Endothelial cell of umbilical vein (primary cell): ENCODE measurements at regions not wholly inside any gene's neighbourhood (a gene's known extent, or its start where the extent isn't known, plus 50 kb on each side); places are given as distances from the start of the nearest gene placed in this dataset.

Experiments
- BruUV-seq: library from RNA; stranded (reverse); fragments of 400-500 nt; replicated peaks from 2 replicates; lab custom pipeline; 2021; lab: Mats Ljungman, UMichigan
- CTCF ChIA-PET: fragments of 300-600, 350-600 bp; sonication (Branson Sonifier 250); formaldehyde crosslinking; loops from one replicate; lab custom pipeline; 2021; ENCODE audit warnings: antibody characterized with exemption, inconsistent platforms; lab: Charles Lee
- POLR2A ChIA-PET: fragments of 300-600, 350-600 bp; sonication (Branson Sonifier 250); formaldehyde crosslinking; loops from one replicate; lab custom pipeline; 2021; ENCODE audit warnings: antibody characterized with exemption, inconsistent platforms; lab: Charles Lee
- DNase-seq: peaks from one replicate; pipeline ENCODE4 v3.0.0-alpha.2; 2011; ENCODE audit warnings: low read depth, low spot score
- FAIRE-seq: peaks from 2 replicates; lab custom pipeline; 2011; peaks lifted over from hg19 to GRCh38; lab: Jason Lieb, UNC
- H2AFZ ChIP-seq: 2 replicates; pipeline ENCODE4 v1.6.0; 2012; ENCODE audit warnings: low read depth, low read length, control low read depth, inconsistent platforms
- H3K27ac ChIP-seq: 2 replicates; pipeline ENCODE4 v1.5.1; 2011; ENCODE audit warnings: low read depth, mild to moderate bottlenecking, control low read depth, low read length, moderate library complexity; ENCODE audit not compliant: insufficient read depth
- H3K27me3 ChIP-seq, 2 experiments: 2 replicates each; pipeline versions ENCODE4 v1.6.0 to v1.6.1; 2011; ENCODE audit warnings: low read length in 2 of 2, mixed read lengths in 1 of 2; ENCODE audit not compliant: control insufficient read depth in 2 of 2, insufficient read depth in 2 of 2
- H3K36me3 ChIP-seq, 2 experiments: 2 replicates in 1 of 2; 3 replicates in 1 of 2; pipeline ENCODE4 v1.5.1; 2011; ENCODE audit warnings: low read length in 2 of 2, mild to moderate bottlenecking in 1 of 2, moderate library complexity in 1 of 2; ENCODE audit not compliant: control insufficient read depth in 2 of 2, insufficient read depth in 2 of 2; ENCODE audit errors: extremely low read depth in 1 of 2
- H3K4me1 ChIP-seq: 3 replicates; pipeline ENCODE4 v1.5.1; 2011; ENCODE audit warnings: mild to moderate bottlenecking, low read length; ENCODE audit not compliant: control insufficient read depth, insufficient read depth; ENCODE audit errors: extremely low read depth
- H3K4me2 ChIP-seq: 2 replicates; pipeline ENCODE4 v1.6.1; 2011; ENCODE audit warnings: low read length, control low read depth, mixed read lengths; ENCODE audit not compliant: insufficient read depth
- H3K4me3 ChIP-seq, 3 experiments: fragments of 200-600 bp in 1 of 3; sonication (generic), shearing (Covaris generic) in 1 of 3; replicated peaks in 1 of 3; 2 replicates each; pipeline ENCODE4 v1.5.1; 2011 to 2016; ENCODE audit warnings: control low read depth in 3 of 3, low read length in 3 of 3, mild to moderate bottlenecking in 2 of 3, inconsistent platforms in 1 of 3, low read depth in 1 of 3, moderate library complexity in 1 of 3; ENCODE audit not compliant: insufficient read depth in 1 of 3
- H3K79me2 ChIP-seq: 2 replicates; pipeline ENCODE4 v1.6.0; 2012; ENCODE audit warnings: low read length, inconsistent platforms; ENCODE audit not compliant: control insufficient read depth, insufficient read depth
- H3K9ac ChIP-seq: replicated peaks from 2 replicates; pipeline ENCODE3; 2011; ENCODE audit warnings: low read length, control low read depth; ENCODE audit not compliant: insufficient read depth; ENCODE audit errors: extremely low read depth
- H3K9me1 ChIP-seq: replicated peaks from 3 replicates; pipeline ENCODE4 v1.6.0; 2011; ENCODE audit warnings: mild to moderate bottlenecking, low read length; ENCODE audit not compliant: control insufficient read depth, insufficient read depth; ENCODE audit errors: extremely low read depth
- H3K9me3 ChIP-seq: replicated peaks from 2 replicates; pipeline ENCODE4 v1.5.1; 2012; ENCODE audit warnings: low read length, inconsistent platforms; ENCODE audit not compliant: control insufficient read depth, insufficient read depth
- H4K20me1 ChIP-seq: replicated peaks from 2 replicates; pipeline ENCODE3; 2011; ENCODE audit warnings: mild to moderate bottlenecking, low read length; ENCODE audit not compliant: control insufficient read depth, insufficient read depth; ENCODE audit errors: extremely low read depth
- CTCF ChIP-seq, 2 donors: IDR thresholded peaks; 1 replicate in 1 of 2; 2 replicates in 1 of 2; pipeline ENCODE4 v1.5.1; 2011; ENCODE audit warnings: low read length in 2 of 2, mild to moderate bottlenecking in 2 of 2, moderate library complexity in 2 of 2, control low read depth in 1 of 2, inconsistent platforms in 1 of 2, low read depth in 1 of 2; ENCODE audit not compliant: insufficient read depth in 1 of 2; ENCODE audit errors: extremely low read depth in 1 of 2
- EZH2 ChIP-seq: IDR thresholded peaks from 2 replicates; pipeline ENCODE4 v1.6.1; 2012; ENCODE audit warnings: borderline replicate concordance, low read depth, mild to moderate bottlenecking, moderate library complexity, low read length, inconsistent platforms; ENCODE audit not compliant: severe bottlenecking
- FOS ChIP-seq: IDR thresholded peaks from 2 replicates; pipeline ENCODE4 v1.6.1; 2011; ENCODE audit warnings: mild to moderate bottlenecking, low read length, moderate library complexity, borderline replicate concordance; ENCODE audit not compliant: insufficient read depth
- GATA2 ChIP-seq: IDR thresholded peaks from 2 replicates; pipeline ENCODE4 v1.7.0; 2011; ENCODE audit warnings: low read depth, mild to moderate bottlenecking, moderate library complexity, mixed read lengths, low read length; ENCODE audit not compliant: insufficient read length, insufficient read depth
- JUN ChIP-seq: IDR thresholded peaks from 2 replicates; pipeline ENCODE4 v1.6.1; 2011; ENCODE audit warnings: borderline replicate concordance, low read depth; ENCODE audit not compliant: insufficient read length, insufficient read depth
- MAX ChIP-seq: IDR thresholded peaks from 2 replicates; pipeline ENCODE4 v1.6.1; 2011; ENCODE audit not compliant: insufficient read depth, insufficient read length
- MYC ChIP-seq: IDR thresholded peaks from one replicate; pipeline ENCODE4 v1.6.1; 2011; ENCODE audit warnings: mild to moderate bottlenecking, low read depth, low read length
- POLR2A ChIP-seq: IDR thresholded peaks from 2 replicates; pipeline ENCODE4 v1.6.1; 2012; ENCODE audit warnings: low read depth, mild to moderate bottlenecking, control low read depth, low read length
- POLR2AphosphoS5 ChIP-seq: IDR thresholded peaks from 2 replicates; pipeline ENCODE4 v1.6.1; 2012; ENCODE audit warnings: low read depth, mild to moderate bottlenecking, control low read depth, low read length, moderate library complexity; ENCODE audit not compliant: insufficient read depth
- dilution Hi-C: fragments of 300-500 bp; cut with MboI; formaldehyde crosslinking; loops from one replicate; pipeline ENCODE4 v1.15.0; 2019; ENCODE audit warnings: low sequenced_read_pairs; ENCODE audit not compliant: extremely low pct_ligation_motif_present
- intact Hi-C: fragments of 100-400 bp; cut with micrococcal nuclease; formaldehyde crosslinking; loops from one replicate; pipeline ENCODE4 v1.10.0; 2022

GRCh38 chr22:22424210-22424800 is 84.2 kb downstream of the ZNF280B start:
- intact Hi-C loops (loop anchor here (5.0 kb wide), 1 partner anchor 217 kb away; no protein-coding TSS in a partner anchor), dilution Hi-C loops (no loop called here)
- H3K27ac ChIP-seq, result no peak overlapping the region
- no TSS peak for BruUV-seq
- H2AFZ ChIP-seq, result no peak overlapping the region
- no peaks in the 10 kb centered on the region for H3K9me3 ChIP-seq
- H3K4me2 ChIP-seq, result no peak overlapping the region
- POLR2A ChIA-PET, result no interaction called here
- TF ChIP-seq POLR2AphosphoS5 (no peak), FOS (no peak), JUN (no peak), GATA2 (no peak), MYC (no peak), MAX (no peak), EZH2 (no peak), CTCF (IDR thresholded peaks at IDR 0.05; ENCODE audit: extremely low read depth in 1 of 2, insufficient read depth in 1 of 2, low read depth in 1 of 2, low read length in 2 of 2) (no peak), POLR2A (no peak)
- H3K27me3 ChIP-seq, result peaks cover 5 to 11% of the 10 kb centered on the region in 2 experiments
- no peak overlapping the region for H3K4me3 ChIP-seq
- no peak overlapping the region for H3K9ac ChIP-seq
- CTCF ChIA-PET, result interaction anchor here (1.1 kb wide), 1 partner anchor 229 kb away, joined by 3 read pairs; no protein-coding TSS in a partner anchor
- FAIRE-seq, result no peak
- H4K20me1 ChIP-seq, result no peaks in the 10 kb centered on the region
- no peak for DNase-seq
- no peaks in the 10 kb centered on the region for H3K9me1 ChIP-seq
- H3K36me3 ChIP-seq, result no peaks in the 10 kb centered on the region
- H3K79me2 ChIP-seq, result no peaks in the 10 kb centered on the region
- H3K4me1 ChIP-seq, result no peaks in the 10 kb centered on the region
